Germinal center (tissue), 1 donor: ENCODE measurements at regions not wholly inside any gene's neighbourhood (a gene's known extent, or its start where the extent isn't known, plus 50 kb on each side); places are given as distances from the start of the nearest gene placed in this dataset.

ENCODE experiments used
- DNase-seq: peaks from one replicate; pipeline ENCODE4 v3.0.0; 2012; ENCODE audit warnings: mixed read lengths, low spot score

- DNase-seq = no peak
Measured at GRCh38 chr10:71145352-71145945, 66.9 kb upstream of the UNC5B start.

- no peak for DNase-seq
Measured at GRCh38 chr10:71150796-71151195, 61.6 kb upstream of the UNC5B start.

- no peak for DNase-seq
Measured at GRCh38 chr10:71152043-71152442, 60.3 kb upstream of the UNC5B start.

- no peak for DNase-seq
Measured at GRCh38 chr10:71156436-71156835, 55.9 kb upstream of the UNC5B start.

- DNase-seq = no peak
Measured at GRCh38 chr10:71157435-71157834, 54.9 kb upstream of the UNC5B start.

- DNase-seq = no peak
Measured at GRCh38 chr10:71158251-71158650, 54.1 kb upstream of the UNC5B start.

GRCh38 chr10:71158902-71159301, 53.5 kb upstream of the UNC5B start:
- DNase-seq = no peak

- DNase-seq = no peak
Measured at GRCh38 chr10:71159892-71160291, 52.5 kb upstream of the UNC5B start.

- DNase-seq = no peak
Measured at GRCh38 chr10:71161425-71161824, 50.9 kb upstream of the UNC5B start.
